HepG2 (cell line): ENCODE measurements at regions not wholly inside any gene's neighbourhood (a gene's known extent, or its start where the extent isn't known, plus 50 kb on each side); places are given as distances from the start of the nearest gene placed in this dataset.

Experiments
- CTCF ChIP-seq: sonication (generic); formaldehyde crosslinking; IDR thresholded peaks from 2 replicates; pipeline ENCODE4 v1.5.0; 2020; ENCODE audit warnings: mild to moderate bottlenecking, missing genetic modification reagents, moderate library complexity
- HDAC2 ChIP-seq: sonication (generic); formaldehyde crosslinking; IDR thresholded peaks from 2 replicates; pipeline ENCODE4 v1.4.0; 2020; ENCODE audit warnings: missing genetic modification reagents
- TAF1 ChIP-seq: sonication (generic); formaldehyde crosslinking; IDR thresholded peaks from 2 replicates; pipeline ENCODE4 v1.4.0; 2020; ENCODE audit warnings: missing genetic modification reagents
- TF ChIP-seq, protein P1 (sequence below): sonication (generic); formaldehyde crosslinking; IDR thresholded peaks from 2 replicates; pipeline ENCODE4 v1.4.0; 2020; ENCODE audit warnings: mild to moderate bottlenecking, low read depth, missing genetic modification reagents
- TF ChIP-seq, protein P2 (sequence below): sonication (generic); formaldehyde crosslinking; IDR thresholded peaks from 2 replicates; pipeline ENCODE4 v1.5.0; 2020; ENCODE audit warnings: missing genetic modification reagents
- TF ChIP-seq, protein P3 (sequence below): sonication (generic); formaldehyde crosslinking; IDR thresholded peaks from 2 replicates; pipeline ENCODE4 v1.8.0; 2022; ENCODE audit warnings: missing genetic modification reagents, mild to moderate bottlenecking, moderate library complexity, borderline replicate concordance

GRCh38 chr18:40402052-40402451 lies 1553.0 kb upstream of the PIK3C3 start:
- TF ChIP-seq HDAC2 (CRISPR knock-in tag), result no peak
- TF ChIP-seq, protein P1, sequence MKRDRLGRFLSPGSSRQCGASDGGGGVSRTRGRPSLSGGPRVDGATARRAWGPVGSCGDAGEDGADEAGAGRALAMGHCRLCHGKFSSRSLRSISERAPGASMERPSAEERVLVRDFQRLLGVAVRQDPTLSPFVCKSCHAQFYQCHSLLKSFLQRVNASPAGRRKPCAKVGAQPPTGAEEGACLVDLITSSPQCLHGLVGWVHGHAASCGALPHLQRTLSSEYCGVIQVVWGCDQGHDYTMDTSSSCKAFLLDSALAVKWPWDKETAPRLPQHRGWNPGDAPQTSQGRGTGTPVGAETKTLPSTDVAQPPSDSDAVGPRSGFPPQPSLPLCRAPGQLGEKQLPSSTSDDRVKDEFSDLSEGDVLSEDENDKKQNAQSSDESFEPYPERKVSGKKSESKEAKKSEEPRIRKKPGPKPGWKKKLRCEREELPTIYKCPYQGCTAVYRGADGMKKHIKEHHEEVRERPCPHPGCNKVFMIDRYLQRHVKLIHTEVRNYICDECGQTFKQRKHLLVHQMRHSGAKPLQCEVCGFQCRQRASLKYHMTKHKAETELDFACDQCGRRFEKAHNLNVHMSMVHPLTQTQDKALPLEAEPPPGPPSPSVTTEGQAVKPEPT, result no peak
- TF ChIP-seq CTCF (CRISPR knock-in tag), result no peak
- TF ChIP-seq, protein P2, sequence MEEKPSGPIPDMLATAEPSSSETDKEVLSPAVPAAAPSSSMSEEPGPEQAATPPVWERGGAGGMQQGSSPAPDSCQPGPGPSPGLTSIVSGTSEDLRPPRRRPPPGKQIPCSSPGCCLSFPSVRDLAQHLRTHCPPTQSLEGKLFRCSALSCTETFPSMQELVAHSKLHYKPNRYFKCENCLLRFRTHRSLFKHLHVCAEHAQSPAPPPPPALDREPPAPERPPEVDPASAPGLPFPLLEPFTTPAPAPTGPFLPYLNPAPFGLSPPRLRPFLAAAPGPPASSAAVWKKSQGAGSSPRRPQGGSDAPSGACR, result no peak
- TF ChIP-seq, protein P3, sequence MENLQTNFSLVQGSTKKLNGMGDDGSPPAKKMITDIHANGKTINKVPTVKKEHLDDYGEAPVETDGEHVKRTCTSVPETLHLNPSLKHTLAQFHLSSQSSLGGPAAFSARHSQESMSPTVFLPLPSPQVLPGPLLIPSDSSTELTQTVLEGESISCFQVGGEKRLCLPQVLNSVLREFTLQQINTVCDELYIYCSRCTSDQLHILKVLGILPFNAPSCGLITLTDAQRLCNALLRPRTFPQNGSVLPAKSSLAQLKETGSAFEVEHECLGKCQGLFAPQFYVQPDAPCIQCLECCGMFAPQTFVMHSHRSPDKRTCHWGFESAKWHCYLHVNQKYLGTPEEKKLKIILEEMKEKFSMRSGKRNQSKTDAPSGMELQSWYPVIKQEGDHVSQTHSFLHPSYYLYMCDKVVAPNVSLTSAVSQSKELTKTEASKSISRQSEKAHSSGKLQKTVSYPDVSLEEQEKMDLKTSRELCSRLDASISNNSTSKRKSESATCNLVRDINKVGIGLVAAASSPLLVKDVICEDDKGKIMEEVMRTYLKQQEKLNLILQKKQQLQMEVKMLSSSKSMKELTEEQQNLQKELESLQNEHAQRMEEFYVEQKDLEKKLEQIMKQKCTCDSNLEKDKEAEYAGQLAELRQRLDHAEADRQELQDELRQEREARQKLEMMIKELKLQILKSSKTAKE (CRISPR knock-in tag), result no peak
- no peak for TF ChIP-seq TAF1
